Stomach (tissue), 4 donors: ENCODE measurements at regions not wholly inside any gene's neighbourhood (a gene's known extent, or its start where the extent isn't known, plus 50 kb on each side); places are given as distances from the start of the nearest gene placed in this dataset.

Experiments
- EP300 ChIP-seq: sonication (generic); formaldehyde crosslinking; IDR thresholded peaks from one replicate; pipeline ENCODE4 v1.6.1; 2017; ENCODE audit warnings: antibody characterized with exemption
- POLR2A ChIP-seq, 4 donors: fragments of 450-650 bp; IDR thresholded peaks; one replicate each; pipeline ENCODE4 v1.6.1; 2016; ENCODE audit warnings: antibody characterized with exemption in 4 of 4, control low read depth in 2 of 4, mild to moderate bottlenecking in 1 of 4, moderate library complexity in 1 of 4
- TF ChIP-seq, protein P1 (sequence below), 7 experiments: fragments of 450-650 bp in 4 of 7; fragments of 200-600 bp in 3 of 7; sonication (generic) in 3 of 7; IDR thresholded peaks; one replicate each; pipeline ENCODE4 v1.5.1; 2016 to 2019; ENCODE audit warnings: antibody characterized with exemption in 7 of 7, control low read depth in 2 of 7, mild to moderate bottlenecking in 1 of 7

- TF ChIP-seq, protein P1, sequence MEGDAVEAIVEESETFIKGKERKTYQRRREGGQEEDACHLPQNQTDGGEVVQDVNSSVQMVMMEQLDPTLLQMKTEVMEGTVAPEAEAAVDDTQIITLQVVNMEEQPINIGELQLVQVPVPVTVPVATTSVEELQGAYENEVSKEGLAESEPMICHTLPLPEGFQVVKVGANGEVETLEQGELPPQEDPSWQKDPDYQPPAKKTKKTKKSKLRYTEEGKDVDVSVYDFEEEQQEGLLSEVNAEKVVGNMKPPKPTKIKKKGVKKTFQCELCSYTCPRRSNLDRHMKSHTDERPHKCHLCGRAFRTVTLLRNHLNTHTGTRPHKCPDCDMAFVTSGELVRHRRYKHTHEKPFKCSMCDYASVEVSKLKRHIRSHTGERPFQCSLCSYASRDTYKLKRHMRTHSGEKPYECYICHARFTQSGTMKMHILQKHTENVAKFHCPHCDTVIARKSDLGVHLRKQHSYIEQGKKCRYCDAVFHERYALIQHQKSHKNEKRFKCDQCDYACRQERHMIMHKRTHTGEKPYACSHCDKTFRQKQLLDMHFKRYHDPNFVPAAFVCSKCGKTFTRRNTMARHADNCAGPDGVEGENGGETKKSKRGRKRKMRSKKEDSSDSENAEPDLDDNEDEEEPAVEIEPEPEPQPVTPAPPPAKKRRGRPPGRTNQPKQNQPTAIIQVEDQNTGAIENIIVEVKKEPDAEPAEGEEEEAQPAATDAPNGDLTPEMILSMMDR (IDR thresholded peaks at IDR 0.05) = no peak
- TF ChIP-seq EP300 (no peak), POLR2A (IDR thresholded peaks at IDR 0.05) (no peak)
These were observed 983.6 kb downstream of the FLRT2 start for GRCh38 chr14:86513564-86513963.
